Fibroblast of villous mesenchyme (primary cell): ENCODE measurements at regions not wholly inside any gene's neighbourhood (a gene's known extent, or its start where the extent isn't known, plus 50 kb on each side); places are given as distances from the start of the nearest gene placed in this dataset.

Experiments
- DNase-seq: peaks from one replicate; pipeline ENCODE4 v3.0.0-alpha.2; 2010; ENCODE audit warnings: low read depth
- H3K4me3 ChIP-seq: 2 replicates; pipeline ENCODE4 v1.5.1; 2011; ENCODE audit warnings: low read depth, mild to moderate bottlenecking, low read length
- TF ChIP-seq, protein P1 (sequence below): IDR thresholded peaks from 2 replicates; pipeline ENCODE4 v1.5.1; 2012; ENCODE audit warnings: low read depth, mild to moderate bottlenecking, low read length; ENCODE audit not compliant: insufficient read depth

DNA sequence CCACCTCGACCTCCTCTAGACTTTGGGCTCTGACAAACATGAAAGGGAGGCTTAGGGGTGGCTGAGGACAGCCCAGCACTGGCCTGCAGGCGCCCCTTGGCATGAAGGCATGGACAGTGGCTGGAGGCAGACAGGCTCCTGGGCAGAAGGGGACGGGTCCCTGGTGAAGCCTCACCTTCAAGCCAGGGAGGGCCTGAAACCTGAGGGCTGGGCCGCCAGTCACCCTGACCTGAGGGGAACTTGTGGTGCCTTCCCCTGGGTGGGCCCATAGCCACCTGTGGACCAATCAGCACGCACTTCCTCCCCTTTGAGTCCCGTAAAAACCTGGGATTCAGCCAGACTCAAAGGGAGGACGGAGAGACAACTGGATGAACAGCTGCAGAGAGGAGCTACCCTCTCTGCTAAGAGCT is 90.4 kb upstream of the PUM3 start:
- TF ChIP-seq, protein P1, sequence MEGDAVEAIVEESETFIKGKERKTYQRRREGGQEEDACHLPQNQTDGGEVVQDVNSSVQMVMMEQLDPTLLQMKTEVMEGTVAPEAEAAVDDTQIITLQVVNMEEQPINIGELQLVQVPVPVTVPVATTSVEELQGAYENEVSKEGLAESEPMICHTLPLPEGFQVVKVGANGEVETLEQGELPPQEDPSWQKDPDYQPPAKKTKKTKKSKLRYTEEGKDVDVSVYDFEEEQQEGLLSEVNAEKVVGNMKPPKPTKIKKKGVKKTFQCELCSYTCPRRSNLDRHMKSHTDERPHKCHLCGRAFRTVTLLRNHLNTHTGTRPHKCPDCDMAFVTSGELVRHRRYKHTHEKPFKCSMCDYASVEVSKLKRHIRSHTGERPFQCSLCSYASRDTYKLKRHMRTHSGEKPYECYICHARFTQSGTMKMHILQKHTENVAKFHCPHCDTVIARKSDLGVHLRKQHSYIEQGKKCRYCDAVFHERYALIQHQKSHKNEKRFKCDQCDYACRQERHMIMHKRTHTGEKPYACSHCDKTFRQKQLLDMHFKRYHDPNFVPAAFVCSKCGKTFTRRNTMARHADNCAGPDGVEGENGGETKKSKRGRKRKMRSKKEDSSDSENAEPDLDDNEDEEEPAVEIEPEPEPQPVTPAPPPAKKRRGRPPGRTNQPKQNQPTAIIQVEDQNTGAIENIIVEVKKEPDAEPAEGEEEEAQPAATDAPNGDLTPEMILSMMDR: no peak
- DNase-seq: no peak
- no peak overlapping the region for H3K4me3 ChIP-seq

- DNase-seq: no peak
- TF ChIP-seq, protein P1: no peak
- no peak overlapping the region for H3K4me3 ChIP-seq
These were observed 89.5 kb upstream of the PUM3 start for GRCh38 chr9:2933165-2934095.

DNA sequence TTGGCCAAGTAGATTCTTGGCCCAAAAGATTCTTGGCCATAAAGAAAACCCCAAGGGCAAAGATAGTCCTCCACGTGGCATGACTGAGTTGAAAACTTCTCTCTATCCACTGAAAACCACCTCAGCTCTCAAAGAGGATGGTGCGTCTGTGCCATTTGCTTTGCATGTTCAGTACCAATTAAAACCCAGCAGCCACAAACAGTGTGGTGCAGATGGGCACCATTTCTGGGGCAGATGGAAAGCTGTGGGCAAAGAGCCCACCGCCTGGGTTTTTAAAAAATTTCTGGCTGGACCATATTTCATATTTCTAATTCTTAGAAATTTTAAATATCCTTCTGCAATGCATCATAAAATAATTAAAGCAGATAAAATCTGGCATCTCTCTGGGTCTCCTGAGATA is 84.5 kb upstream of the PUM3 start:
- H3K4me3 ChIP-seq: no peak overlapping the region
- no peak for DNase-seq
- TF ChIP-seq, protein P1: no peak

DNA sequence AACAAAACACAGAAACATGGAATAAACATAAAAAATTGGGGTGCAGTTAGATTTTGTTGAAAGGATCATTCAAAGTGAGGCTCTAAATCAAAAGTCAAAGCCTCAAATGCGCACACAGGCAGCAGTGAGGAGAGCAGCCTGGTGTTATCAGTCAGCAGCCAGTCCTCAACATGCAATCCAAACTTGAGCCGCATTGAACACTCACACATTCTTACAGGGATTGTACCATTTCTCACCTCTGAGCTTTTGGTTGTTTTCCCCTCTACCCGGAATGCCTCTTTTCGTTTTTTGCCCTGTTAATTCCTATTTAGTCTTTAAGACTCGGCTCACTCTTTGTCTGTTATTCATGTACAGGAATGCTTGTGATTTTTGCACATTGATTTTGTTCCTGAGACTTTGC is 81.1 kb upstream of the PUM3 start:
- TF ChIP-seq, protein P1: no peak
- no peak overlapping the region for H3K4me3 ChIP-seq
- DNase-seq: no peak

GRCh38 chr9:2924380-2924768 is 80.5 kb upstream of the PUM3 start:
- TF ChIP-seq, protein P1: no peak
- no peak for DNase-seq
- H3K4me3 ChIP-seq: no peak overlapping the region

DNA sequence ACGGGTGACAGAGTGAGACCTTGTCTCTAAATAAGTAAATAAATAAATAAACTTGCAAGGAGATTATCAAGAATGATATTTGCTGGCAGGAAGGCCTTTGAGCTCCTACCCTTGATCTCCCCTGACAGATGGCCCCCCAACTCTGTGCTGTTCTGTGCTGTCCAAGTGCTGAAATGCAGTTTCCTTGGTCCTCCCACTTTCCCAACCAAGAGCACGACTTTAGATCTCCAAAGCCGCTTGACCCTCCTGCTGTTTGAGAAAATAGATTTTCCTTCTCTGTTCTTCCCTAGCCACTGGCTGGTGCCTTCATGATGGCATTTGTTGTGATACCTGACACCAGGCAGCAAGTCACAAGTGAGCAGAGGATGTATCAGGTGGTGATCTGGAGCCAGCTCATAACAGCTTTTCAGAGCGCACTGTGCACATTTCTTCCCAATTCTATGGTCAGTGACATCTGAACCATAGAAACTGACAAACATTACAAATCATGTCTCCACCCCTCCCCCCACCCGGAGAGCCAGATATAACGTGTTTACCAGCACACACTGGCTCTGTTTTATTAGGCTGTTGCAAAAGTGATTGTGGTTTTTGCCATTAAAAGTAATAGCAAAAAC is 80.0 kb upstream of the PUM3 start:
- TF ChIP-seq, protein P1: no peak
- no peak for DNase-seq
- no peak overlapping the region for H3K4me3 ChIP-seq
